Kidney (tissue), 13 donors: ENCODE measurements at regions not wholly inside any gene's neighbourhood (a gene's known extent, or its start where the extent isn't known, plus 50 kb on each side); places are given as distances from the start of the nearest gene placed in this dataset.

Source experiments
- DNase-seq, 5 donors: peaks; one replicate each; pipeline ENCODE4 v3.0.0-alpha.2; 2013 to 2020
- FAIRE-seq: peaks from 2 replicates; lab custom pipeline; 2012; peaks lifted over from hg19 to GRCh38; lab: Jason Lieb, UNC
- H3K27ac ChIP-seq, 2 donors: one replicate each; pipeline ENCODE4 v1.7.0; 2013; ENCODE audit warnings: low read depth in 2 of 2, low read length in 2 of 2, inconsistent platforms in 1 of 2
- H3K27me3 ChIP-seq: one replicate; pipeline ENCODE4 v1.7.1; 2013; ENCODE audit warnings: low read length, inconsistent platforms; ENCODE audit not compliant: control insufficient read depth, insufficient read depth
- H3K36me3 ChIP-seq, 3 donors: one replicate each; pipeline versions ENCODE4 v1.7.0 to v1.7.1; 2013; ENCODE audit warnings: low read length in 3 of 3, control low read depth in 1 of 3, inconsistent platforms in 1 of 3; ENCODE audit not compliant: insufficient read depth in 3 of 3, control insufficient read depth in 2 of 3
- H3K4me1 ChIP-seq, 3 donors: one replicate each; pipeline versions ENCODE4 v1.7.0 to v1.7.1; 2013; ENCODE audit warnings: low read length in 3 of 3, inconsistent platforms in 1 of 3, low read depth in 1 of 3; ENCODE audit not compliant: control insufficient read depth in 2 of 3, insufficient read depth in 2 of 3
- H3K4me3 ChIP-seq, 3 donors: one replicate each; pipeline versions ENCODE4 v1.7.0 to v1.8.1; 2013; ENCODE audit warnings: low read length in 3 of 3, control low read depth in 1 of 3, inconsistent platforms in 1 of 3
- H3K9ac ChIP-seq, 3 donors: one replicate each; pipeline versions ENCODE4 v1.7.0 to v1.7.1; 2013; ENCODE audit warnings: low read length in 3 of 3, control low read depth in 1 of 3, inconsistent platforms in 1 of 3
- H3K9me3 ChIP-seq, 3 donors: one replicate each; pipeline versions ENCODE4 v1.7.0 to v1.7.1; 2013; ENCODE audit warnings: low read length in 3 of 3, control low read depth in 1 of 3, inconsistent platforms in 1 of 3; ENCODE audit not compliant: control insufficient read depth in 2 of 3, insufficient read depth in 1 of 3
- CTCF ChIP-seq: IDR thresholded peaks from 3 replicates; pipeline ENCODE4 v1.5.1; 2012; ENCODE audit warnings: mild to moderate bottlenecking, moderate library complexity, borderline replicate concordance; ENCODE audit not compliant: insufficient read depth; ENCODE audit errors: extremely low read depth
- intact Hi-C: fragments of 100-400 bp; cut with DNase I; formaldehyde crosslinking; loops from one replicate; pipeline ENCODE4 v1.11.1; 2022
- donor health status: control.
- donor health status: control.
- donor health status: control.
- donor health status: control.
- donor health status: control.
- donor health status: DM: yes; HTN: yes; CAD: no.
- donor health status: Normal renal cell carcinoma (clear cell type).

DNA sequence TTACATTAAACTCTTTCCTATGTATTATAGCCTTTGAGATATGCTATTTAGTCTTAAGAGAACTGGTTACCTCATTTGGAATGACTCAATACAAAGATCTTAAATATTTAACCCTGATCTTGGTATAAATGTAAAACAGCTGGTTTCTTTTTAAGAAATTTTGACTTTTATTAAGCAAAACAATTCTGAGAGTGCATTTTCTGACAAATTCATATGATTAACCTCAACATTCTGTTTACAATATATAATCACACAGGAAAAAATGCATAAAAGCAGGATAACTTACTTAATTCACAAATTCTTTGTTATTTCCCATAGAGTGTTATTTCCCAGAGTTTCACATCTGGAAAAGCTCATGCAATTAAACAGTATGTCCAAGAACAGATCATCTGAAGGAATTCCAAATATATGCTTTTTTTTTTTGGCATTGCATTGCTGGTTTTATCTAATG is 400.4 kb upstream of the THBS1 start:
- no peak for FAIRE-seq

DNA sequence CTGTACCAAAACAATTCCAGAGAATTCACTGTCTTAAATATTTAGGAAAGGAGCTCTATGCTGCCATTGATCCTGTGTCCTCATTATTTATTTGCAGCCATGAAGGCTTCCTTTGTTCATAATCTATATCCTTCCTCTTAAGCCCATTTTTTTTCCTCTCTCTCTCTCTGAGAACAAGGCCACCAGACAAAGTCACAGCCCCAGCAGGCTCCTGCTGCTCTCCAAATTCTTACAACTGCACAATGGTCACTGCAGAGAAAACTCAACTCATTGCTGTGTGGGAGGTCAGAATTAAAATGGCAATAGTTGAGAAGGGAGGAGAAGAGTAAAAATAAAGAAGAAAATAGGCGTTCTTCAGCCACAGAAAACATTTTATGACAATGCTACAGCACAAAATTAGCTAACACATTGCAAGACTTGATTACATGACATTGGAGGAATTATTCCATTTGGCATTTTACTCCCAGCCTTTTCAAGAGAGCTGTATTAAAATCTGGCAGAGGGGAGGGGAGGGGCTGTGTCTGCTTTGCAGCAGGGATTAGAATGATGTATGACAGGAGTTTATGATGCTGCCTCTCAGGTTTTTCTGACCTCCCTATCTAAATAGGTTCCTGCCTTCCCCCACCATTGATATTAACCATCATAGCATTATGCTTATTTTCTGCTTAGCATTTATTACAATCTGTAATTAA is 399.7 kb upstream of the THBS1 start:
- intact Hi-C loops = no loop called here
- H3K4me1 ChIP-seq = peaks cover 0 to 4% (median 0%) of the 10 kb centered on the region in 3 donors
- H3K4me3 ChIP-seq = no peak overlapping the region
- H3K27ac ChIP-seq = no peak overlapping the region
- no peak for TF ChIP-seq CTCF
- DNase-seq = peak in 2 of 5 donors; percentile 37 to 67
- no peaks in the 10 kb centered on the region for H3K27me3 ChIP-seq
- H3K36me3 ChIP-seq = no peaks in the 10 kb centered on the region
- H3K9me3 ChIP-seq = no peaks in the 10 kb centered on the region
- no peak overlapping the region for H3K9ac ChIP-seq
- FAIRE-seq = no peak

More for the DNA sequence above, 400.4 kb upstream of the THBS1 start:
- H3K9me3 ChIP-seq = no peaks in the 10 kb centered on the region
- peaks cover 0 to 4% (median 0%) of the 10 kb centered on the region in 3 donors for H3K4me1 ChIP-seq
- H3K27me3 ChIP-seq = no peaks in the 10 kb centered on the region
- peak in 2 of 5 donors; percentile 64 to 89 for DNase-seq
- no peaks in the 10 kb centered on the region for H3K36me3 ChIP-seq
- no peak for TF ChIP-seq CTCF
- H3K4me3 ChIP-seq = no peak overlapping the region
- intact Hi-C loops = no loop called here
- H3K9ac ChIP-seq = no peak overlapping the region
- H3K27ac ChIP-seq = no peak overlapping the region

DNA sequence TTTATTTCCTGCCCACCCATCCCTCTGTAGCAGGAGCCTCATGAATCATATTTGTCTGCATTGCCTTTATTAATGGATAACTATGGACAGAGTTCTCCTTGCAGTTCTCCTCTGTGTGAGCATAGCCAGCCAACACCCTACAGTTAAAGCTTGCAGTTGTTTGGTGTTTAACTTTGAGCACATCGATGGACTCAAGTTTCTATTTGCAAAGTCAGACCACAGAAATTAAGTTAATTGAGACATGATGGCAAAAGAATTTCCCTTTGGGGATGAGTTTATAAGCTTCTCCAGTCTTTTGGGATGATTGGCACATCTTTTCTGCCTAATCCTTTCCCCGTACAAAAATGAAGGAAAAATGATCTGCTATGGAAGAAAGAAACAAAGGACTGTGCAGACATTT is 398.9 kb upstream of the THBS1 start:
- H3K36me3 ChIP-seq = no peaks in the 10 kb centered on the region
- H3K27ac ChIP-seq = no peak overlapping the region
- FAIRE-seq (no peak), DNase-seq (no peak)
- no peak overlapping the region for H3K9ac ChIP-seq
- H3K27me3 ChIP-seq = no peaks in the 10 kb centered on the region
- TF ChIP-seq CTCF = no peak
- no peak overlapping the region for H3K4me3 ChIP-seq
- intact Hi-C loops = no loop called here
- peaks cover 0 to 4% (median 0%) of the 10 kb centered on the region in 3 donors for H3K4me1 ChIP-seq
- no peaks in the 10 kb centered on the region for H3K9me3 ChIP-seq
